B cell (primary cell): ENCODE measurements at regions not wholly inside any gene's neighbourhood (a gene's known extent, or its start where the extent isn't known, plus 50 kb on each side); places are given as distances from the start of the nearest gene placed in this dataset.

Experiments used
- CTCF ChIP-seq: fragments of 200-600 bp; IDR thresholded peaks from one replicate; pipeline ENCODE4 v1.8.0; 2022; ENCODE audit warnings: antibody characterized with exemption, mild to moderate bottlenecking
- EZH2 ChIP-seq: IDR thresholded peaks from 2 replicates; pipeline ENCODE4 v1.6.1; 2012; ENCODE audit warnings: borderline replicate concordance, low read depth, mild to moderate bottlenecking, moderate library complexity, low read length; ENCODE audit not compliant: insufficient read depth, poor library complexity, severe bottlenecking

GRCh38 chr10:128868481-128868880 is 598.6 kb upstream of the MGMT start:
- no peak for TF ChIP-seq CTCF
- no peak for TF ChIP-seq EZH2
